B cell (primary cell): ENCODE measurements at regions not wholly inside any gene's neighbourhood (a gene's known extent, or its start where the extent isn't known, plus 50 kb on each side); places are given as distances from the start of the nearest gene placed in this dataset.

ENCODE experiments used
- ATAC-seq: fragments of 200-7000 bp; cut with Tn5 transposase; one replicate; pipeline ENCODE4 v1.10.0; 2021; ENCODE audit warnings: low read depth, mild to moderate bottlenecking, moderate number of reproducible peaks, moderate library complexity
- CTCF ChIA-PET: fragments of 350-600 bp; sonication (Branson Sonifier 250); formaldehyde crosslinking; loops from one replicate; lab custom pipeline; 2021; ENCODE audit warnings: antibody characterized with exemption, inconsistent platforms; lab: Charles Lee
- POLR2A ChIA-PET: fragments of 350-600 bp; sonication (Branson Sonifier 250); formaldehyde crosslinking; loops from one replicate; lab custom pipeline; 2021; ENCODE audit warnings: antibody characterized with exemption; lab: Charles Lee
- DNase-seq: peaks from one replicate; pipeline ENCODE4 v3.0.0; 2013
- H2AFZ ChIP-seq: 2 replicates; pipeline ENCODE4 v1.6.1; 2012; ENCODE audit warnings: mild to moderate bottlenecking, low read depth, low read length; ENCODE audit not compliant: insufficient read depth, poor library complexity, severe bottlenecking
- H3K27ac ChIP-seq, 2 donors: 1 replicate in 1 of 2; 2 replicates in 1 of 2; pipeline ENCODE4 v1.5.1; 2012 to 2013; ENCODE audit warnings: low read length in 2 of 2, mild to moderate bottlenecking in 2 of 2, moderate library complexity in 1 of 2
- H3K27me3 ChIP-seq, 4 experiments: fragments of 200-600 bp in 1 of 4; sonication (generic) in 1 of 4; replicated peaks in 1 of 4; 1 replicate in 2 of 4; 2 replicates in 2 of 4; pipeline versions ENCODE4 v1.6.1 to v1.7.0; 2013 to 2016; ENCODE audit warnings: low read length in 3 of 4, mild to moderate bottlenecking in 2 of 4, mixed read lengths in 1 of 4, moderate library complexity in 1 of 4; ENCODE audit not compliant: insufficient read depth in 4 of 4, control insufficient read depth in 3 of 4; ENCODE audit errors: control extremely low read depth in 1 of 4
- H3K36me3 ChIP-seq, 2 experiments: replicated peaks in 1 of 2; 1 replicate in 1 of 2; 2 replicates in 1 of 2; pipeline versions ENCODE4 v1.6.1 to v1.7.1; 2013; ENCODE audit warnings: low read length in 1 of 2; ENCODE audit not compliant: insufficient read depth in 2 of 2, control insufficient read depth in 1 of 2; ENCODE audit errors: control extremely low read depth in 1 of 2, extremely low read depth in 1 of 2
- H3K4me1 ChIP-seq, 2 donors: fragments of 200-600 bp in 1 of 2; sonication (generic) in 1 of 2; 1 replicate in 1 of 2; 2 replicates in 1 of 2; pipeline versions ENCODE4 v1.5.1 to v1.6.1; 2013 to 2017; ENCODE audit warnings: low read length in 2 of 2; ENCODE audit not compliant: control insufficient read depth in 2 of 2, insufficient read depth in 2 of 2
- H3K4me2 ChIP-seq: replicated peaks from 2 replicates; pipeline ENCODE3; 2012; ENCODE audit warnings: mild to moderate bottlenecking, low read depth, low read length; ENCODE audit not compliant: poor library complexity, severe bottlenecking
- H3K4me3 ChIP-seq, 5 experiments: fragments of 200-600 bp in 1 of 5; sonication (generic) in 1 of 5; 1 replicate in 3 of 5; 2 replicates in 2 of 5; pipeline versions ENCODE4 v1.5.1 to v1.7.0; 2011 to 2016; ENCODE audit warnings: low read length in 4 of 5, mild to moderate bottlenecking in 4 of 5, low read depth in 2 of 5, control low read depth in 1 of 5, moderate library complexity in 1 of 5; ENCODE audit not compliant: insufficient read depth in 1 of 5; ENCODE audit errors: control extremely low read depth in 1 of 5, extremely low read depth in 1 of 5
- H3K79me2 ChIP-seq: fragments of 200-600 bp; sonication (generic); one replicate; pipeline ENCODE4 v1.6.0; 2016; ENCODE audit warnings: low read length; ENCODE audit not compliant: control insufficient read depth, insufficient read depth
- H3K9ac ChIP-seq: fragments of 200-600 bp; sonication (generic); 2 replicates; pipeline ENCODE4 v1.6.1; 2017; ENCODE audit warnings: mild to moderate bottlenecking, low read length, moderate library complexity
- H3K9me3 ChIP-seq, 3 donors: one replicate each; pipeline versions ENCODE4 v1.6.1 to v1.7.1; 2013; ENCODE audit warnings: low read length in 2 of 3; ENCODE audit not compliant: control insufficient read depth in 2 of 3, insufficient read depth in 1 of 3; ENCODE audit errors: control extremely low read depth in 1 of 3
- H4K20me1 ChIP-seq: 2 replicates; pipeline ENCODE4 v1.6.0; 2012; ENCODE audit warnings: mild to moderate bottlenecking, low read length; ENCODE audit not compliant: insufficient read depth, control insufficient read depth, poor library complexity, severe bottlenecking
- H3K27ac Mint-ChIP-seq: one replicate; pipeline ENCODE4 v1.8.0; 2021; ENCODE audit warnings: mixed read lengths
- H3K27me3 Mint-ChIP-seq: one replicate; pipeline ENCODE4 v1.8.0; 2021; ENCODE audit warnings: mixed read lengths
- H3K4me1 Mint-ChIP-seq: one replicate; pipeline ENCODE4 v1.8.0; 2021; ENCODE audit warnings: mixed read lengths
- H3K4me3 Mint-ChIP-seq: one replicate; pipeline ENCODE4 v1.8.0; 2021; ENCODE audit warnings: mixed read lengths
- H3K9me3 Mint-ChIP-seq: one replicate; pipeline ENCODE4 v1.8.0; 2022; ENCODE audit warnings: mixed read lengths; ENCODE audit not compliant: insufficient read depth
- EZH2 ChIP-seq: IDR thresholded peaks from 2 replicates; pipeline ENCODE4 v1.6.1; 2012; ENCODE audit warnings: borderline replicate concordance, low read depth, mild to moderate bottlenecking, moderate library complexity, low read length; ENCODE audit not compliant: insufficient read depth, poor library complexity, severe bottlenecking
- WGBS: methylation state at CpG from one replicate; pipeline ENCODE4 v1.1.5; 2013; ENCODE audit warnings: missing lambda C conversion rate; ENCODE audit not compliant: insufficient coverage; 5-methylcytosine and 5-hydroxymethylcytosine counted together
- intact Hi-C: fragments of 100-400 bp; cut with micrococcal nuclease; formaldehyde crosslinking; loops from one replicate; pipeline ENCODE4 v1.10.0; 2022
- TF ChIP-seq, protein P1 (sequence below): fragments of 200-600 bp; IDR thresholded peaks from one replicate; pipeline ENCODE4 v1.8.0; 2022; ENCODE audit warnings: antibody characterized with exemption, mild to moderate bottlenecking

DNA sequence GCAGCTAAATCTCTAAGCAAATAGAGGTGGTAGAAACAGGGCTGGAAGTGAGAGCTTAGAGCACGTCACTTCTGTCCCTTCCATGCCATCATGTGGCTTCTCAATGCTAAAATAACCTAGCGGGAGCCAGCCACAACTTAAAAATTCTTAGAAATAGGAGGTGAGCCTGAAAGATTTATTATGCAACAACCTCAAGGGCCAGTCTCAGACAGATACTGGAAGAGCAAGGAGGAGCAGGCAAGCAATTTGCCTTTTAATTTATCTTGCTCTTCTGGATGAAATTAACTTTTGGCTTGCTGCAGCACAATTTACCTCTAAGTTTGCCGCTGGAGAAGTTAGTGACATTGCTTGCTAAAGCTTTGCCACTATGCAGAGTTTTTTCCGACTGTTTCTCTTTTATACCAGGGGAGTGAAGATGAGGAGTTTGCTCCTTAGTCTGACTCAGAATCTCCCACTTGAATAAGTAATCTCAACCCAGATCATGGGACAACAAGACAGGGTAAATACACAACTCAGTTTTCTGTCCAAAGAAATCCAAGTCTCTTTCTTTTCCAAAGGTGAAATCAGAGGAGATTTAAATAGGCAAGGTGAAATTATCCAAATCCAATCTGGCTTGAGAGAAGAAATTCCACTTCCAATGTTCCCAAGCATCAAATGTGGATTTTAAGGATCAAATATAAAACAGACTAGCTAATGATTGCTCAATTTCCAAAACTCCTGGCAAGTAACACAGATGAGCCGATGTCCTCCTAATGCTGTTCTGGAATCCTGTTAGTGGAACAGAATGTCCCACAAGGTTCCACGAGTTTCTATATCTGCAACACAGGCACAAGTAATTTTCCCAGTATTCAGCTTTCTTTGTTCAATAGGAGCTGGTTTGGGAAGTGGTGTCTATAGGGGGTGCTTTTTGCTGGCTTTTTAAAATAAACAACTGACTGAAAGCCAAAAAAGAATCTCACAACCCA is 329.4 kb upstream of the RORA start:
- CTCF ChIA-PET: no interaction called here
- H3K4me3 ChIP-seq: no peak overlapping the region

More for the DNA sequence above, 329.4 kb upstream of the RORA start:
- Histone ChIP-seq H3K4me2 (no peak overlapping the region), H3K27ac (no peak overlapping the region), H3K79me2 (no peaks in the 10 kb centered on the region), H3K9me3 (no peaks in the 10 kb centered on the region), H2AFZ (no peak overlapping the region), H3K27me3 (peaks cover 0 to 2% (median 0%) of the 10 kb centered on the region in 4 experiments), H4K20me1 (no peaks in the 10 kb centered on the region), H3K9ac (no peak overlapping the region), H3K4me1 (no peaks in the 10 kb centered on the region), H3K36me3 (no peaks in the 10 kb centered on the region)
- Mint-ChIP-seq H3K4me1 (no peaks in the 10 kb centered on the region), H3K9me3 (no peaks in the 10 kb centered on the region), H3K27ac (no peak overlapping the region), H3K27me3 (peaks cover 11% of the 10 kb centered on the region), H3K4me3 (no peak overlapping the region)
- POLR2A ChIA-PET: no interaction called here
- intact Hi-C loops: no loop called here
- ATAC-seq: no peak
- TF ChIP-seq EZH2: no peak
- TF ChIP-seq, protein P1, sequence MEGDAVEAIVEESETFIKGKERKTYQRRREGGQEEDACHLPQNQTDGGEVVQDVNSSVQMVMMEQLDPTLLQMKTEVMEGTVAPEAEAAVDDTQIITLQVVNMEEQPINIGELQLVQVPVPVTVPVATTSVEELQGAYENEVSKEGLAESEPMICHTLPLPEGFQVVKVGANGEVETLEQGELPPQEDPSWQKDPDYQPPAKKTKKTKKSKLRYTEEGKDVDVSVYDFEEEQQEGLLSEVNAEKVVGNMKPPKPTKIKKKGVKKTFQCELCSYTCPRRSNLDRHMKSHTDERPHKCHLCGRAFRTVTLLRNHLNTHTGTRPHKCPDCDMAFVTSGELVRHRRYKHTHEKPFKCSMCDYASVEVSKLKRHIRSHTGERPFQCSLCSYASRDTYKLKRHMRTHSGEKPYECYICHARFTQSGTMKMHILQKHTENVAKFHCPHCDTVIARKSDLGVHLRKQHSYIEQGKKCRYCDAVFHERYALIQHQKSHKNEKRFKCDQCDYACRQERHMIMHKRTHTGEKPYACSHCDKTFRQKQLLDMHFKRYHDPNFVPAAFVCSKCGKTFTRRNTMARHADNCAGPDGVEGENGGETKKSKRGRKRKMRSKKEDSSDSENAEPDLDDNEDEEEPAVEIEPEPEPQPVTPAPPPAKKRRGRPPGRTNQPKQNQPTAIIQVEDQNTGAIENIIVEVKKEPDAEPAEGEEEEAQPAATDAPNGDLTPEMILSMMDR: no peak
- DNase-seq: no peak
- 50% methylated on average over 2 of the region's 6 CpGs for WGBS
